Stimulated activated CD4-positive, alpha-beta T cell treated with anti-CD3 and anti-CD28 coated beads, Interleukin-1b, Interleukin-23, amount 100 ng/mL, for 1 hour (primary cell): ENCODE measurements at regions not wholly inside any gene's neighbourhood (a gene's known extent, or its start where the extent isn't known, plus 50 kb on each side); places are given as distances from the start of the nearest gene placed in this dataset.
"Not testable (repeated sequence)": the region's sequence is repeated elsewhere in the genome, so short reads cannot be mapped to it uniquely, and the experiment has no call there.

ENCODE experiments used
- DNase-seq, 2 donors: peaks; one replicate each; pipeline ENCODE4 v3.0.0-alpha.2; 2020; ENCODE audit warnings: low read depth in 2 of 2

DNA sequence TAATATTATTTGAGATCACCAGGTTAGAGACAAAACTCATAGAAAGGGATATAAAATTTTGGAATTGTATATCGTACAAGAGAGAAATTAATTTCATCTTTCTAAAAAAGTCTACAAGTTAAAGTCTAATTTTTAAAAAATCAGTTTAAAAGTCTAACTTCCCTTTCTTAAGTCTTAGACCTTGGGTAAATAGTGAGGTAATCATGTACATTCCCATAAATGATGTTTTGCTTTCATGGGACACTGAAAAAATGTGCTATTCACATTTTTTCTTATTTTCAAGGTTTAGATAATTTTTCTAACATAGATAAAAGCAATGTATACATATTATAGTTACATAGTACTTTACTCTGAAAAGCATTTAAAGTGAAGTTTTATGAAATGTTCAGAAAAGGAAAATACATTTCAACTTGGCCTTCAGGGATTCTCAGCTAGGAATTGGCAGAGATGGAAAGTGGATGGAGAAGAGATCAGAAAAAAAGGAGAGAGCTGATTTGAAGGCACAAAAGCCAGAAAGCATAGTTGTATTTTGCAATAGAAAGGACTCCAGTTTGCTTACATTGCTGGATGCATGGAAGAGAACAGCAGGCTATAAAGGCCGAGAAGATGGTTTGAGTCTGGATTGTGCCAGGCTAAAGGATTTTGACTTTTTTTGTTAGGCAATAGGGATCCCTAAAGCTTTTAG is 194.0 kb downstream of the CASP12 start:
- no peak for DNase-seq

- DNase-seq, result no peak
Observed at GRCh38 chr11:104700609-104701008, 197.7 kb downstream of the CASP12 start.

DNA sequence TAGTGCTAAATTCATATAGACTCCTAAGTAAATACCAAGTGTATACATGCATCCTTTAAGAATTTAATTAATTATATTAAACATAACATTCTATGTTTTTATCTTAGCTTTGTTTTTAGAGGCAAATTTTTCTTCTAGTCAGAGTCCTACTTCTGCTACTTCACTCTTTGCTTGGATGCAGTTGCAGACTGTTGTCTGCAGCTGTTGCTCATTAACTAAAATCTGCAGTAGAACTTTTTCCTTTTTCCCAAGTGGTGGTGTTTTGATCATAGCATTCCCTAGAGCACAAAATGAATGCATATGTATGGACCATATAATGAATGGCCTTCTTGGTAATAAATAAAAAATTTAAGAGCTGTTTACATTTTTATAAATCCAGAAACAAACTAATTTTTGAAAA is 198.3 kb downstream of the CASP12 start:
- DNase-seq, result no peak

DNA sequence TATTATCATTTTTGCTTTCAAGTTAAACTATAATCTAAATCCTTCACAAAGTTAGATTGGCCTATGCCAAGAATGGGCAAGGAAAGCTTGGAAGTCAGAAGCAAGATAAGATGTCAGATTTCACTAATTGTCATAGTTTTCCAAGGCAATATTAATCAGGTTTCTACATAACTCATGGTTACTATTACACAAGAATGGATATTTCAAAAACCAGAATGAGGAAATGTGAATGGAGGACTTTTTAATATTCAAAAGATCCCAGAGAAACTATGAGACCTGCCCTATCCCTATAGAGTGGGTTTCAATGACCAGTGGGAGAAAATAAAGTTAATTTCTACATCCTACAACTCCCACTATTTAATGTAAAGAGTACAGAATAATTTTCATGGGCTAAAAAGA is 203.2 kb downstream of the CASP12 start:
- DNase-seq, result no peak

DNA sequence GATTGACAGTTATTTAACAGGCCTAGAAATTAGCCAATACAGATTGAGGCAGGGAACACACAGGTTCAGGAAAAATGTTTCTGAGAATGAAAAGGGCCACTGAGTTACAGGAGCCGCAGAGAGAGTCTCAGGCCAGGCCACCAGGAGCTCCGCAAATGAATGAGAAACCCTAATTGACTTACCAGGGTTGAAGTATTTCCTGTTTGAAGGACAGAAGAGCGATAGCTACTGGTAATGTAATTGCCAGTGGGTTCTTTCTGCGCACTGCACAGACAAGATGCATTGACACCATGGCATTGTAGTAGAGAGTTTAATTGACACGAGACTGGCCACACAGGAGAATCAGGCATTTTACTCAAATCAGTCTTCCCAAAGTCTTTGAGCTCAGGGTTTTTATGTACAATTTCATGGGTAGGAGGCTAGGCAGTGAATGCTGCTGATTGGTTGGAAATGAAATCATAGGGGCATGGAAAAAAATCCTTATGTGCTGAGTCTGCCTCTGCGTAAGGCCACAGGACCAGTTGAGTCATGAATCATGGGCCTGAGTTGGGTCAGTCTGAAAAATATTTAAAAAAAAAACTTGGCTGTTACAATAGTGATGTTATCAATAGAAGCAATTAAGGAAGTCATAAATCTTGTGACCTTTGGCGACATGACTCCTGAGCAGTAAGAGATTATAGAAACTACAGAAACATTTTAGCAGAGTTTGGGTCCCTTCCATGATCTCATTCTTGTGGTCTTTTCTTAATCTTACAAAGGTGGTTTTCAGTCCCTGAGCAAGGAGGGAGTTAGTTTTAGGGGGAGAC is 203.8 kb downstream of the CASP12 start:
- no peak for DNase-seq

DNA sequence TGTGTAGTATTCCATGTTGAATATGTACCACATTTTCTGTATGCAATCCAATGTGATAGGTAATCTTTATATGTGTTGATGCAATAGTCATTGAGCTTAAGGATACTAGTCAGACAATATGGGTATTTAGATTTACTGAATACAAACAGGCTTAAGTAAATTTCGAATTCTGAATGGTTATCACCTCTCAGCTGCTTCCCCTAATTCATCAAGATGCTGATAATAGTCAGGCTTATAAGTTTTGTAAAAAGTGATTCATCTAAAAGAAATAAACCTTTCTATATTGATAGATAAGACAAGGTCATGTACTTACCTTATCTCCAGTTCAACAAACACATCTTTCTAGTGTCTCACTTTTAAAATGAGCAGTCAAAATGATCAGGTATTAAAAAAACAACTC is 205.5 kb downstream of the CASP12 start:
- no peak for DNase-seq

- no peak for DNase-seq
Observed at GRCh38 chr11:104691129-104691528, 207.1 kb downstream of the CASP12 start.

GRCh38 chr11:104690241-104690640 is 208.0 kb downstream of the CASP12 start:
- DNase-seq, result no peak

DNA sequence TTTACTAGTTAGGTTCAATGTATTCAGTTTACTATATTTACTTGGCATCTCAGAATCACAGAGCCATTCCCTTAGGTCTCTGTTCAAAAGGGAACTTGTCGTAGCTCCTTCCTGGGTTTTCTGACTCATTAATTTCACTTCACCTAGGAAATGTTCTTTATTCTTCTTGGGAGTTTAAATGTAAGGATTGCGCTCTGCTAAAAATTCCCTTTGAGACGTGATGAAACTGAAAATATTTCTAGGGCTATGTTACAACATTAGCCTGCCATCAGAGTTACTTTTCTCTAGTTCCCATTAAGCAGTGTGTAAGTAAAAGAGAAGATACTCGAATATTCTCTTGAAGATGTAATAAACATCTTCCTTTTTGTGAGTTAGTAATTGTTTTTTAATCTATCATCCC is 209.5 kb downstream of the CASP12 start:
- no peak for DNase-seq

GRCh38 chr11:104682206-104682605 is 216.1 kb downstream of the CASP12 start:
- DNase-seq, result no peak

DNA sequence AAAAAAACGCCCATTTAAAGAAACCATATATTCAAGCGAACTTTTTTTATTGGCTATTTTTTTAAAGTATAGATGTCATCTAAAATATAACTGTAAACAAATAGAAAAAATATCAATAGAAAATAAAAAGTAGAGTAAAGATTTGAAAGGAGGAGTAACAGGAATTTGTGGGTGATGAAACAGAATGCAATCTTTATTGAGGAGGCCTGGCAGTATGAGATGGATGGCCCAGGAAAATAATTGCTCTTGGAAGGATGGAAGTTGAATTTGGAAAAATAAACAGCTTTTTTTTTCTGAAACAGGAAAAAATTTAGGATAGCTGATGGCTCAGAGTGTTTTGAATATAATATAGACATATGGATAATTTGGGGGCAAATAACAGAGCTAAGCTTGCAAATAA is 219.0 kb downstream of the CASP12 start:
- DNase-seq, result no peak

DNA sequence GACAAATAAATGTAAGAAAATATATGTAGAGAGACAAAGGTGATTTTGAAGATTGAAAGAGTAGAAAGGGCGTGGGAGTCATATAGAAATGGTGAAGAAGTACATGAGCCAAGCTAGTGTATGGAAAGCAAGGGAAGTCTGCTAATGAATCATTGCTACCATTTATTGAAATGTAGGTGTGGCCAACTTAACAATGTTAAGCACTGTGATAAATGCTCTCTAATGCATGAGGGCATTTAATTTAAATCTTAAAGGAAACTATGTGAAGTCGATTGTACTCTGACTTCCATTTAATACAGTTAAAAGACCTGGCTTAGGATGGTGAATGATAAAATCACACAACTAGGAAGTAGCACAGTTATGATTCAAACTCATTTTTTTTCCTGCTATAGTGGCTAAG is 219.9 kb downstream of the CASP12 start:
- no peak for DNase-seq

- not testable (repeated sequence) for DNase-seq
Observed at GRCh38 chr11:104677069-104677468, 221.2 kb downstream of the CASP12 start.

DNA sequence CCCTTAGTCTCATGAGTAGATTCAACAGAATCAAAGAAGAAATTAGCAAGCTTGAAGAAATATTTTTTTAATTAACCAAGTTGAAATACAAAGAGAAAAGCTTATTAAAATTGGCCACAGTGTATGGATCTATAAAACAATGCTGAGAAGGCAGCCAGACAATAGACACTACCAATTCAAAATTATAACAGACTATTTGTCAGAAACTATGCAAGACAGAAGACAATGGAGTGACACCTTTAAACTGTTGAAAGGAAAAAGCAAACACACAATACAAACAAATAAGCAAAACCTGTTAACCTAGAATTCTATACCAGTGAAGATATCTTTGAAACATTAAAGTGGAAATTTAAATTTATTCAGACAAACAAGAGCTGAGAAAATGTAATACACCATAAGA is 225.4 kb downstream of the CASP12 start:
- no peak for DNase-seq

- no peak for DNase-seq
Observed at GRCh38 chr11:104668797-104669463, 229.3 kb downstream of the CASP12 start.

DNA sequence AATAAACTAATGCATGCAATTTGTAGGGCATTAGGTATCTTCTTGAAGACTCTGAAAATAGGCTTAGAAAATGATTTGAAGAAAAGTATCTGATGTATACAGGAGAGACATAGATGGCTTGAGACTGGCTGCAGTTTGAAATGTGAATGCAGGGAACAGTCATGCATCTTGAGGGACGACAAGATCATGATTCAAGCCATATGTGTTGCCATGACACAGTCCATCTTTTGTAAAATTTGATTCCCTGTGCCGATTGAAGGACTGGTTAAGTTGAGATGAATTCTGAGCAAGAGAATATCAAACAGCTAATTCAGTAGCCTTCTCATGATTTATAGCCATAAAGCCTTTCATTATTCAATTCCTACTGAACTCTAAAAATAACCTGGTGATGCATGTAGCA is 231.6 kb downstream of the CASP12 start:
- DNase-seq, result no peak

DNA sequence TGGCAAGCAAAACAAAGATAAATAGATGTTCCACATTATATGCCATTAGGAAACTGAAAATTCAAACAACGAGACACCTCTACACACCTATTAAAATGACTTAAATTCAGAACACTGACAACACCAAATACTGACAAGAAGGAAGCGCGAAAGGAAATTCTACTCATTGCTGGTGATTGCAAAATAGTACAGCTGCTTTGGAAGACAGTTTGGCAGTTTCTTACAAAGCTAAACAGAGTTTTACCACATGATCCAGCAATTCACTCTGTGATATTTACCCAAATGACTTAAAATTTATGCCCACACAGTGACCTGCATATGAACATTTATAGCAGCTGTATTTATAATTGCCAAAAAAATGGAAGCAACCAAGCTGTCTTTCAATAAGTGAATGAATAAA is 232.6 kb downstream of the CASP12 start:
- no peak for DNase-seq

DNA sequence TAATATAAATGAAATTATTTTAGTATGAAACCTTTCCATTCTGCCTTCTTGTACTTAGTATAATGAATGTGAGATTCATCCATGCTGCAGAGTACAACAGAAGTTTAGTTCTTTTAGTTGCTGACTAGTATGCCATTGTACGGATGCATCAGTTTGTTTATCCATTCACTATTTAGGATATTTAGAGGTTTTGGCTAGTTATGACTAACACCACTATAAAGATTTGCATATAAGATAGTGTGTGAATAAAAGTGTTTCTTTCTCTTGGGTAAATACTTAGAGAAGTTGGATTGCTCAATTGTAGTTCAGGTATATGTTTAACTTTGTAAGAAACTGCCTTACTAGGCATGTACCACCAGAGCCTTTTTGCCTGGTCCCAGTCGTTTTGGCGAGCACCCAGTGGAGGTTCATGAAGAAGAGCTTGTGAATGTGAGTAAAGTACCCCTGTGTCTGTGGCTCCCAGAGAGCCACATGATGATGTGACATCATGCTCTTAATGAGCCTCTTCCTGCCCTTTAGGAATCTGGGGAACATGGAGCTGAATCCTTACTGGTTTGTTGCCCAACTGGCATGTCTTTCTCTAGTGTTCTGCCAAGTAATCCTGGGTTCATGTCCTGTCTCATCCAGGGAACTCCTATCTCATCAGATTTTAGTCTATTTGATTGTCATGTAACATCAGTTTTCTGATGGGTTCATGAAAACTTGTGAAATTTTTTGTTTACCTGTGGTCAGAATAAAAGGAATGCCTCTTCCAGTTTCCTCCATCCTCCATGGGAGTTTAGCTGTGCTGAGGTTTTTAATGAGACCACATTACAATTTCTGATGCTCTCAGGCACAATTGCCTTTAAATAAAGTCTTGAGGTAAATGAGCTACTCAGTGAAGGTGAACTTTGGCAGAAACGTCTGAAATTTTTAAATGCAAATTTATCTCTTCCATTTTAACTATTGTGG is 234.8 kb downstream of the CASP12 start:
- DNase-seq, result no peak

GRCh38 chr11:104661901-104662300 is 236.4 kb downstream of the CASP12 start:
- DNase-seq, result no peak

DNA sequence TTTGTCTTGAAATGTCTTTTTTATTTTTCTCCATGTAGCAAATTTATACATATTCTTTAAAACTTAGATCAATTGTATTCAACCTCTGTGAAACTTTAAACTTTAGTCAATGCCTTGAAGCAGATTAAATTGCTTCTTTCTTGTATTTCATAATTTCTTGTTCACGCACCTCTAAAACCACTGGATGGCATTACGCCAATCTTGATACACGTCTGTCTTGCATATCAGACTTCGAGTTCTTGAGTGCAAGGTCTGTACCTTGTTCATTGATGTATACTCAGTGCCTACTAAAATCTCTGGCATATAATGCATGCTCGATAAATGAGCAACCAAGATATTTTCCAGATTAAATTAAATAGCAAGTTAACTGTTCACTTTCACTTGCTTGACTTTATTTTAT is 236.8 kb downstream of the CASP12 start:
- no peak for DNase-seq

GRCh38 chr11:104658177-104658576 is 240.1 kb downstream of the CASP12 start:
- DNase-seq, result no peak

DNA sequence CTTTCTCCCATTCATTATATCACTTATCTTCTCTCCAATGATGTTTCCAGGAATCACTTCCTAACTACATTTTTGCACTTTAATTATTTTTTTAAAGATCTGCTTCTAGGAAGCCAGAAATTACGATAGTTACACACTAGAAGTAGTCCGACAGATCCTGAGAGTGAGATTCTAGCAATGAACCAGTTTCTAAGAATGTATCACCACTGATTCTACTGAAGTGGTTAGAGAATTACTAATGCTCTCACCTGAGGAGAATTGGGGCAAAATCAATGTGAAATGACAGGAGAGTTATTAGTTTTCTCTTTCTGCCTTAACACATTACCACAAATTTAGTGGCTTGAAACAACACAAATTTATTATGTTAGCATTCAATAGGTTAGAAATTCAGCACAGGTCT is 241.2 kb downstream of the CASP12 start:
- no peak for DNase-seq
